Effector memory CD8-positive, alpha-beta T cell (primary cell): ENCODE measurements at regions not wholly inside any gene's neighbourhood (a gene's known extent, or its start where the extent isn't known, plus 50 kb on each side); places are given as distances from the start of the nearest gene placed in this dataset.
"Not testable (repeated sequence)": the region's sequence is repeated elsewhere in the genome, so short reads cannot be mapped to it uniquely, and the experiment has no call there.

ENCODE experiments used
- ATAC-seq: fragments of 150-1000 bp; cut with Tn5 transposase; replicated peaks from 2 replicates; pipeline ENCODE4 v1.10.0; 2021; ENCODE audit warnings: mild to moderate bottlenecking, moderate library complexity
- DNase-seq, 3 experiments: peaks; one replicate each; pipeline ENCODE4 v3.0.0; 2021
- H3K27ac Mint-ChIP-seq, 2 donors: one replicate each; pipeline ENCODE4 v1.8.0; 2022; ENCODE audit warnings: mild to moderate bottlenecking in 2 of 2, mixed read lengths in 2 of 2, moderate library complexity in 2 of 2
- H3K27me3 Mint-ChIP-seq, 2 donors: one replicate each; pipeline ENCODE4 v1.8.0; 2022; ENCODE audit warnings: mixed read lengths in 2 of 2
- H3K36me3 Mint-ChIP-seq: one replicate; pipeline ENCODE4 v1.8.0; 2022; ENCODE audit warnings: mild to moderate bottlenecking, moderate library complexity, mixed read lengths; ENCODE audit not compliant: insufficient read depth
- H3K4me1 Mint-ChIP-seq, 2 donors: one replicate each; pipeline ENCODE4 v1.8.0; 2022; ENCODE audit warnings: low read depth in 2 of 2, mixed read lengths in 2 of 2
- H3K4me3 Mint-ChIP-seq, 2 donors: one replicate each; pipeline ENCODE4 v1.8.0; 2022; ENCODE audit warnings: mild to moderate bottlenecking in 2 of 2, mixed read lengths in 2 of 2, moderate library complexity in 2 of 2
- H3K9me3 Mint-ChIP-seq, 2 donors: one replicate each; pipeline ENCODE4 v1.8.0; 2022; ENCODE audit warnings: mixed read lengths in 2 of 2

- not testable (repeated sequence) for H3K9me3 Mint-ChIP-seq, H3K4me3 Mint-ChIP-seq, H3K36me3 Mint-ChIP-seq, DNase-seq, ATAC-seq, H3K27ac Mint-ChIP-seq, H3K4me1 Mint-ChIP-seq
- peaks cover 9 to 22% of the 10 kb centered on the region in 2 donors for H3K27me3 Mint-ChIP-seq
These were observed 109.3 kb upstream of the RASGEF1B start for GRCh38 chr4:81580994-81581374.

GRCh38 chr4:81580346-81580993, 108.8 kb upstream of the RASGEF1B start:
- no peak for DNase-seq
- no peaks in the 10 kb centered on the region for H3K9me3 Mint-ChIP-seq
- H3K27ac Mint-ChIP-seq = no peak overlapping the region
- H3K36me3 Mint-ChIP-seq = no peaks in the 10 kb centered on the region
- H3K27me3 Mint-ChIP-seq = peaks cover 9 to 22% of the 10 kb centered on the region in 2 donors
- H3K4me3 Mint-ChIP-seq = no peak overlapping the region
- no peak for ATAC-seq
- H3K4me1 Mint-ChIP-seq = no peaks in the 10 kb centered on the region

DNA sequence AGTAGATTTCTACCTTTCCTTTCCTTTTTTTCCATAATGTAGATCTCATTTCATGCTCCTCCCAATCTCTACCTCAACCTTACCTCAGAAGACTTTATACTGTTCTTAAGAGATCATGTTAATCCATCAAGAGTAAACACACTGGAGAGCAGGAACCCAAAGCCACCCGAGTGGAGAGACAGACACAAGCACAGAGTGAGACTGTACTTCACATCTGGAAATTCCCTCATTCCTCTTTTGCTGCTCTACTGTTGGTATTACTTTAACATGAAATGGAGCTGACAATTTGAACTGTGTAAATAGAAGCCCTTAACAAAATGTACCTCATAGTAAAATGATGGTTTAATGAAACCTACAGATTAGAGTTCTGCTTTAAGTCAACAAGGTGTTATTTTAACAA, 105.7 kb upstream of the RASGEF1B start:
- peaks cover 9 to 22% of the 10 kb centered on the region in 2 donors for H3K27me3 Mint-ChIP-seq
- no peaks in the 10 kb centered on the region for H3K9me3 Mint-ChIP-seq
- no peak overlapping the region for H3K27ac Mint-ChIP-seq
- ATAC-seq = no peak
- no peak overlapping the region for H3K4me3 Mint-ChIP-seq
- DNase-seq = no peak
- no peaks in the 10 kb centered on the region for H3K36me3 Mint-ChIP-seq
- H3K4me1 Mint-ChIP-seq = no peaks in the 10 kb centered on the region

GRCh38 chr4:81574991-81575390, 103.3 kb upstream of the RASGEF1B start:
- Mint-ChIP-seq H3K4me1 (no peaks in the 10 kb centered on the region), H3K27ac (no peak overlapping the region), H3K9me3 (no peaks in the 10 kb centered on the region), H3K4me3 (no peak overlapping the region), H3K36me3 (no peaks in the 10 kb centered on the region), H3K27me3 (peaks cover 9 to 22% of the 10 kb centered on the region in 2 donors)
- DNase-seq (no peak), ATAC-seq (no peak)

- Mint-ChIP-seq H3K36me3 (no peaks in the 10 kb centered on the region), H3K4me1 (no peaks in the 10 kb centered on the region), H3K27ac (peak overlapping the region in 1 of 2 donors; percentile 3), H3K4me3 (no peak overlapping the region), H3K9me3 (no peaks in the 10 kb centered on the region), H3K27me3 (peaks cover 9 to 12% of the 10 kb centered on the region in 2 donors)
- DNase-seq = no peak
- ATAC-seq = no peak
These were observed 102.1 kb upstream of the RASGEF1B start for GRCh38 chr4:81573840-81574239.

- Mint-ChIP-seq H3K4me1 (no peaks in the 10 kb centered on the region), H3K27me3 (peaks cover 5 to 6% of the 10 kb centered on the region in 2 donors), H3K36me3 (no peaks in the 10 kb centered on the region), H3K9me3 (no peaks in the 10 kb centered on the region), H3K4me3 (no peak overlapping the region), H3K27ac (no peak overlapping the region)
- no peak for DNase-seq
- ATAC-seq = no peak
These were observed 100.7 kb upstream of the RASGEF1B start for GRCh38 chr4:81572402-81572801.

GRCh38 chr4:81571105-81571504, 99.4 kb upstream of the RASGEF1B start:
- no peak overlapping the region for H3K27ac Mint-ChIP-seq
- no peaks in the 10 kb centered on the region for H3K36me3 Mint-ChIP-seq
- no peaks in the 10 kb centered on the region for H3K9me3 Mint-ChIP-seq
- H3K27me3 Mint-ChIP-seq = no peaks in the 10 kb centered on the region
- H3K4me1 Mint-ChIP-seq = no peaks in the 10 kb centered on the region
- H3K4me3 Mint-ChIP-seq = no peak overlapping the region
- DNase-seq = no peak
- ATAC-seq = no peak

DNA sequence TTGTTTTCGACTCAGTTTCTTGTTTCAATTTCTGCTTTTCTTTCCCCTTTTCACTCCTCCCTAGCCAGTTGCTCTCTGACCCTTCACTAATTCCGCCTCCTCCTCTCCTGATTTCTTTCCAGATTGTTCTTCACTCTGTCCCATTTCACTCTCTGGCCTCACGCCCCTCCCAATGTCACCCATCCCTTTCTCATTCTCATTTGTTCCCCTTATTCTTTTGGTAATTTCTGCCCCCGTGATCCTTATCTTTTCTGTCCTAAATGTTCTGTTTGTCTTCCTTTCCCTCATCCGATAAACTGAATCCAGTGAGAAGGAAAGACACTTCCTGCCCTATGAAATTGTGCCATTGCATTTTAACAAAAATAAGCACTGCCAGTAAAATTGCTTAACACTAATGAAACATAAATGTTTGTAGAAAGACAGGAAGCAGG, 94.5 kb upstream of the RASGEF1B start:
- Mint-ChIP-seq H3K27ac (no peak overlapping the region), H3K27me3 (no peaks in the 10 kb centered on the region), H3K36me3 (no peaks in the 10 kb centered on the region), H3K4me1 (peaks cover 0 to 3% of the 10 kb centered on the region in 2 donors), H3K9me3 (no peaks in the 10 kb centered on the region), H3K4me3 (no peak overlapping the region)
- no peak for ATAC-seq
- no peak for DNase-seq

DNA sequence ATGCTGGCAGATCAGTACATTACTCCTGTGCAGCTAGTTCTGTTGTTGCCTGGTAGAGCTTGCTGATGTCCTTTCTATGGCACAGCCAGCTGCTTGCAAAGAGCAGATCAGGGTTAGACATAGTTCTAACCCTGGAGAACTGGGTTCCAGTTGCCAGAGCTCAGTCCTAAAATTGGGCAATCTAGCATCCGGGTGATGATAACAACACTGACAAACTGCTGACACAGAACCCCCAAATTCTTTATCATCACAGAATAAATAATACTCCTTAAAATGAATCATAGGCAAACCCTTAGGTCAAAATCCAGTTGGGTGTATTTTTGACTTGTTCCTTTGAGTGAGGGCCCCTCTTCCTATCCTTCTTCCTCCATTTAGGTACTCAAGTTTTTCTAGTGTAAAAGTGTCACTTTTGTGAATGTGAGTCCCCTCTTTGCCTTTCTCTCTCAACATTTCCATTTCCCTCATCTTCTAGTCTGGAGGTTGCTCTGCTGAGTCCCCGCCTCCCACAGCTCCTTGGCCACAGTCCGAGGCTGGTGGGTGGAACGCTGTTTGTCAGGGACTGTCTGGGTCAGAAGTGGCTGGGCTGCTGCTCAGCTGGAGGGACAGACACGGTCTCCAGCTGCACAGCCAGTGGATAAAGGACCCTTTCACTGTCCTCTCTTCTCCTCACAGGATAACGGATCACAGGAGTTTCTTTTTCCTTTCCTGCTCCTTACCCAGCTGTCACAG, 93.6 kb upstream of the RASGEF1B start:
- ATAC-seq = no peak
- Mint-ChIP-seq H3K27ac (no peak overlapping the region), H3K9me3 (no peaks in the 10 kb centered on the region), H3K4me1 (peaks cover 0 to 3% of the 10 kb centered on the region in 2 donors), H3K27me3 (no peaks in the 10 kb centered on the region), H3K36me3 (no peaks in the 10 kb centered on the region), H3K4me3 (no peak overlapping the region)
- DNase-seq = no peak

- no peak overlapping the region for H3K27ac Mint-ChIP-seq
- ATAC-seq (no peak), DNase-seq (no peak)
- H3K4me3 Mint-ChIP-seq = no peak overlapping the region
- H3K4me1 Mint-ChIP-seq = peaks cover 0 to 3% of the 10 kb centered on the region in 2 donors
- H3K27me3 Mint-ChIP-seq = no peaks in the 10 kb centered on the region
- H3K36me3 Mint-ChIP-seq = no peaks in the 10 kb centered on the region
- no peaks in the 10 kb centered on the region for H3K9me3 Mint-ChIP-seq
These were observed 92.3 kb upstream of the RASGEF1B start for GRCh38 chr4:81564025-81564424.

DNA sequence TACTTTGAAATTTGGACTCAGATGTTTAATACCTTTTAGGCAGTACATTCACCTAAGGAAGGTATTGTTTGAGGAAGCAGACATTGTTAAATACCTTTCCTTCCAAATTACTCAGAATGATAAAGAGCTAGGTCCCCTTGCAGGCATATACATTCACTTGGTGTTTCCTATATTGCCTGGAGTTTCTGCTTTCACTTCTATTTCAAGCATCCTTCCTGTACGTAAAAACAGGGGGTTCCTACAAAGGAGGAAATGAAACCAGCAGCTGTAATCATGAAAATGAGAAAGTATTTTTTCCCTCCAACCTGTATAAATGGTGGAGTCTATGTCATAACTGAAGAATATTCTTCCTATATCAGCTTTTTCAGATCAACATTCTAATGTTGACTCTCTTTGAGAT, 90.4 kb upstream of the RASGEF1B start:
- peak overlapping the region in 1 of 2 donors; percentile 38 for H3K4me3 Mint-ChIP-seq
- H3K36me3 Mint-ChIP-seq = no peaks in the 10 kb centered on the region
- DNase-seq (no peak), ATAC-seq (peak; percentile 91)
- peak overlapping the region in 1 of 2 donors; percentile 46 for H3K27ac Mint-ChIP-seq
- peaks cover 0 to 3% of the 10 kb centered on the region in 2 donors for H3K4me1 Mint-ChIP-seq
- H3K9me3 Mint-ChIP-seq = no peaks in the 10 kb centered on the region
- no peaks in the 10 kb centered on the region for H3K27me3 Mint-ChIP-seq

- no peak for ATAC-seq
- no peaks in the 10 kb centered on the region for H3K36me3 Mint-ChIP-seq
- H3K27me3 Mint-ChIP-seq = no peaks in the 10 kb centered on the region
- H3K27ac Mint-ChIP-seq = peak overlapping the region in 1 of 2 donors; percentile 4
- DNase-seq = no peak
- no peak overlapping the region for H3K4me3 Mint-ChIP-seq
- H3K4me1 Mint-ChIP-seq = peaks cover 0 to under 1% of the 10 kb centered on the region in 2 donors
- H3K9me3 Mint-ChIP-seq = peaks cover 0 to 7% of the 10 kb centered on the region in 2 donors
These were observed 85.6 kb upstream of the RASGEF1B start for GRCh38 chr4:81557306-81557705.

- Mint-ChIP-seq H3K9me3 (peaks cover 0 to 7% of the 10 kb centered on the region in 2 donors), H3K4me1 (no peaks in the 10 kb centered on the region), H3K27me3 (no peaks in the 10 kb centered on the region), H3K4me3 (no peak overlapping the region), H3K27ac (no peak overlapping the region), H3K36me3 (no peaks in the 10 kb centered on the region)
- ATAC-seq = no peak
- DNase-seq = no peak
These were observed 83.8 kb upstream of the RASGEF1B start for GRCh38 chr4:81555489-81555888.

DNA sequence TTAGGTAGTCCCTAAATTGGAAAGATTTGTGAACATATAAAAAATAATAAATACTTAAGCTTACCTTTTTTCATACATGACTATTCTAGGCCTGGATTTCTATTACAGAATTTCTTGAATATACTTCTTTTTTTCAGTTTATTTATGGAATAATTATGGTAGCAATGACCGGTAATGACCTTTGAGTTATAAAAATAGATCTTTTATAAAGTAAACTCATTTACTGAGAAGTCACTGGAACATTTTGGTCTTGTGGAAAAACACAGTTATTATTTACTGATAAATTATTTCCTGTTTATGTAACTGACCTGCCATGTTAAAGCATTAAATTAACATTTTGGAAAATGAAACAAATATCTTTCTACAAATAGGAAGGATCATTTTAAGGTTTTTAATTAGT, 80.4 kb upstream of the RASGEF1B start:
- DNase-seq (no peak), ATAC-seq (no peak)
- no peak overlapping the region for H3K4me3 Mint-ChIP-seq
- no peaks in the 10 kb centered on the region for H3K4me1 Mint-ChIP-seq
- peaks cover 2% of the 10 kb centered on the region for H3K36me3 Mint-ChIP-seq
- peaks cover 0 to 7% of the 10 kb centered on the region in 2 donors for H3K9me3 Mint-ChIP-seq
- no peaks in the 10 kb centered on the region for H3K27me3 Mint-ChIP-seq
- no peak overlapping the region for H3K27ac Mint-ChIP-seq
